H9 (cell line): ENCODE measurements at regions not wholly inside any gene's neighbourhood (a gene's known extent, or its start where the extent isn't known, plus 50 kb on each side); places are given as distances from the start of the nearest gene placed in this dataset.

Experiments
- DNase-seq: peaks from one replicate; pipeline ENCODE4 v3.0.0-alpha.2; 2017
- H2AFZ ChIP-seq: one replicate; pipeline ENCODE4 v1.6.1; 2013; ENCODE audit warnings: mild to moderate bottlenecking, low read length, control low read depth, moderate library complexity
- H2AK5ac ChIP-seq: 2 replicates; pipeline ENCODE4 v1.6.1; 2013; ENCODE audit warnings: low read length, control low read depth, mixed read lengths; ENCODE audit not compliant: insufficient read length
- H2BK120ac ChIP-seq: one replicate; pipeline ENCODE4 v1.6.1; 2013; ENCODE audit warnings: low read depth, mild to moderate bottlenecking, low read length, control low read depth, inconsistent platforms; ENCODE audit not compliant: poor library complexity, severe bottlenecking
- H2BK12ac ChIP-seq: 2 replicates; pipeline ENCODE4 v1.6.1; 2013; ENCODE audit warnings: low read length, control low read depth, mixed read lengths, low read depth; ENCODE audit not compliant: insufficient read length
- H2BK15ac ChIP-seq: 2 replicates; pipeline ENCODE4 v1.6.1; 2013; ENCODE audit warnings: low read depth, low read length, control low read depth
- H2BK20ac ChIP-seq: one replicate; pipeline ENCODE4 v1.6.1; 2013; ENCODE audit warnings: low read depth, mild to moderate bottlenecking, low read length, control low read depth, inconsistent platforms; ENCODE audit not compliant: poor library complexity, severe bottlenecking
- H2BK5ac ChIP-seq: 2 replicates; pipeline ENCODE4 v1.6.1; 2013; ENCODE audit warnings: low read length, control low read depth, mixed read lengths; ENCODE audit not compliant: insufficient read length
- H3K14ac ChIP-seq: 2 replicates; pipeline ENCODE4 v1.6.1; 2013; ENCODE audit warnings: low read length, control low read depth; ENCODE audit not compliant: insufficient read depth
- H3K18ac ChIP-seq: 2 replicates; pipeline ENCODE4 v1.6.1; 2013; ENCODE audit warnings: low read depth, mild to moderate bottlenecking, mixed read lengths, low read length, control low read depth; ENCODE audit not compliant: insufficient read length
- H3K23ac ChIP-seq: 2 replicates; pipeline ENCODE4 v1.6.1; 2013; ENCODE audit warnings: low read length, control low read depth, mixed read lengths, low read depth; ENCODE audit not compliant: insufficient read length
- H3K23me2 ChIP-seq: 2 replicates; pipeline ENCODE4 v1.6.1; 2013; ENCODE audit warnings: low read depth, mild to moderate bottlenecking, mixed read lengths, low read length, control low read depth; ENCODE audit not compliant: insufficient read length, poor library complexity, severe bottlenecking
- H3K27ac ChIP-seq: 2 replicates; pipeline ENCODE4 v1.5.1; 2013; ENCODE audit warnings: low read length, control low read depth, mixed read lengths, low read depth; ENCODE audit not compliant: insufficient read length
- H3K27me3 ChIP-seq: 2 replicates; pipeline ENCODE4 v1.6.1; 2013; ENCODE audit warnings: low read length, control low read depth, inconsistent platforms; ENCODE audit not compliant: insufficient read depth
- H3K4ac ChIP-seq: 2 replicates; pipeline ENCODE4 v1.6.1; 2013; ENCODE audit warnings: low read depth, mild to moderate bottlenecking, control low read depth, inconsistent platforms, low read length, moderate library complexity
- H3K4me1 ChIP-seq: 2 replicates; pipeline ENCODE4 v1.6.1; 2013; ENCODE audit warnings: low read length, control low read depth, inconsistent platforms; ENCODE audit not compliant: insufficient read depth
- H3K4me2 ChIP-seq: 2 replicates; pipeline ENCODE4 v1.6.1; 2013; ENCODE audit warnings: low read length, control low read depth, mixed read lengths; ENCODE audit not compliant: insufficient read length, insufficient read depth
- H3K56ac ChIP-seq: 2 replicates; pipeline ENCODE4 v1.6.1; 2013; ENCODE audit warnings: low read depth, mild to moderate bottlenecking, mixed read lengths, low read length, control low read depth; ENCODE audit not compliant: insufficient read length
- H3K79me1 ChIP-seq: 2 replicates; pipeline ENCODE4 v1.6.1; 2013; ENCODE audit warnings: low read depth, mild to moderate bottlenecking, moderate library complexity, low read length, control low read depth, inconsistent platforms; ENCODE audit not compliant: insufficient read depth, poor library complexity, severe bottlenecking
- H3K79me2 ChIP-seq: 2 replicates; pipeline ENCODE4 v1.6.1; 2013; ENCODE audit warnings: low read length, control low read depth, inconsistent platforms; ENCODE audit not compliant: insufficient read depth
- H3K9ac ChIP-seq: 2 replicates; pipeline ENCODE4 v1.6.1; 2013; ENCODE audit warnings: low read length, control low read depth, mixed read lengths; ENCODE audit not compliant: insufficient read length; ENCODE audit errors: extremely low read depth
- H3K9me3 ChIP-seq: one replicate; pipeline ENCODE4 v1.6.1; 2013; ENCODE audit warnings: low read depth, low read length, inconsistent platforms; ENCODE audit not compliant: control insufficient read depth
- H3T11ph ChIP-seq: one replicate; pipeline ENCODE4 v1.6.1; 2013; ENCODE audit warnings: mild to moderate bottlenecking, low read length, control low read depth, inconsistent platforms
- H4K20me1 ChIP-seq: one replicate; pipeline ENCODE4 v1.6.1; 2013; ENCODE audit not compliant: control insufficient read depth, insufficient read length, insufficient read depth
- H4K5ac ChIP-seq: 2 replicates; pipeline ENCODE4 v1.6.1; 2013; ENCODE audit warnings: low read depth, mild to moderate bottlenecking, mixed read lengths, low read length, control low read depth; ENCODE audit not compliant: insufficient read length
- H4K8ac ChIP-seq: replicated peaks from 2 replicates; pipeline ENCODE4 v1.6.1; 2013; ENCODE audit warnings: low read length, control low read depth, mixed read lengths, low read depth; ENCODE audit not compliant: insufficient read length
- H4K91ac ChIP-seq: 2 replicates; pipeline ENCODE4 v1.6.1; 2013; ENCODE audit warnings: low read depth, mild to moderate bottlenecking, moderate library complexity, mixed read lengths, low read length, control low read depth; ENCODE audit not compliant: insufficient read length
- H3K27ac Mint-ChIP-seq, 3 experiments: 2 replicates in 2 of 3; 3 replicates in 1 of 3; pipeline ENCODE4 v1.8.0; 2020 to 2021; ENCODE audit warnings: mixed read lengths in 3 of 3, mild to moderate bottlenecking in 1 of 3, moderate library complexity in 1 of 3
- H3K27me3 Mint-ChIP-seq: 2 replicates; pipeline ENCODE4 v1.8.0; 2021; ENCODE audit warnings: low read depth, mild to moderate bottlenecking, moderate library complexity, mixed read lengths
- H3K36me3 Mint-ChIP-seq, 3 experiments: 2 replicates in 2 of 3; 3 replicates in 1 of 3; pipeline ENCODE4 v1.8.0; 2020 to 2021; ENCODE audit warnings: low read depth in 3 of 3, mixed read lengths in 3 of 3; ENCODE audit not compliant: insufficient read depth in 1 of 3
- H3K4me1 Mint-ChIP-seq, 2 experiments: 2 replicates each; pipeline ENCODE4 v1.8.0; 2020; ENCODE audit warnings: mixed read lengths in 2 of 2
- H3K4me3 Mint-ChIP-seq, 2 experiments: 2 replicates in 1 of 2; 3 replicates in 1 of 2; pipeline ENCODE4 v1.8.0; 2020 to 2021; ENCODE audit warnings: mild to moderate bottlenecking in 2 of 2, mixed read lengths in 2 of 2, moderate library complexity in 1 of 2
- H3K9me3 Mint-ChIP-seq, 2 experiments: 2 replicates in 1 of 2; 3 replicates in 1 of 2; pipeline ENCODE4 v1.8.0; 2020; ENCODE audit warnings: mild to moderate bottlenecking in 2 of 2, mixed read lengths in 2 of 2, moderate library complexity in 1 of 2
- WGBS: extraction: QIAGEN DNeasy Blood & Tissue Kit; methylation state at CpG from one replicate; pipeline ENCODE4 v1.1.7; 2013; ENCODE audit warnings: missing lambda C conversion rate, low lambda C conversion rate, mixed read lengths; ENCODE audit not compliant: insufficient read length; ENCODE audit errors: extremely low coverage; 5-methylcytosine and 5-hydroxymethylcytosine counted together
- TF ChIP-seq, protein P1 (sequence below): fragments of 200-600 bp; sonication (generic); conservative IDR thresholded peaks from 3 replicates; pipeline ENCODE4 v1.8.0; 2021; ENCODE audit warnings: antibody characterized with exemption, mild to moderate bottlenecking

DNA sequence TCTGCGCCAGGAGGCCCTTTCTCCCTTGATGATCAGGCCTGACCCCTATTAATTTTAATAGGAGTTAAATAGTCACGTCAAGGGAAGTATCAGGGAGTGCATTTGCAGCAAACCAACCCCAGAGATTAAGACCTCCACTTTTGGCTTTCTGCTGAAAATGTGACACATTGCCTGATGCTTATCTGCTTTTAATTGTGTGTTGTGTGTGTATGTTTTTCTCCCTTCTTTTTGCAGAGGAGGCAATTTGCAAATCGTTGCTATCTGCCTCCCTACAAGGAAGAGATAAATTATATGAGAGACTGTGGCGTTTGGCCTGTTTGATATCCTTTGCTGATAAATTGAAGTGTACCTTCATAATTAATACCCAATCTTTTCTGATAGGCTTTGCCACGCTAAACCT, 822.9 kb downstream of the VRK1 start:
- H3K56ac ChIP-seq, result no peak overlapping the region
- H2AFZ ChIP-seq, result no peak overlapping the region
- H2BK15ac ChIP-seq, result no peak overlapping the region
- no peaks in the 10 kb centered on the region for H3K23me2 ChIP-seq
- H3K27me3 ChIP-seq, result no peaks in the 10 kb centered on the region
- no peak overlapping the region for H2AK5ac ChIP-seq
- WGBS, result no CpG with 5 or more reads among the region's 5 CpGs
- H3K79me2 ChIP-seq, result no peaks in the 10 kb centered on the region
- no peak overlapping the region for H3K18ac ChIP-seq
- no peak overlapping the region for H2BK20ac ChIP-seq
- no peak overlapping the region for H2BK5ac ChIP-seq
- Mint-ChIP-seq H3K4me3 (no peak overlapping the region), H3K27me3 (no peaks in the 10 kb centered on the region; the same call in 1 of the 2 replicates), H3K27ac (no peak overlapping the region), H3K36me3 (peaks cover 1 to 8% (median 3%) of the 10 kb centered on the region in 3 experiments; a peak in 5 of 7 replicates), H3K4me1 (peaks cover 17 to 19% of the 10 kb centered on the region in 2 experiments), H3K9me3 (peaks cover 5 to 6% of the 10 kb centered on the region in 2 experiments)
- H3K23ac ChIP-seq, result no peak overlapping the region
- H3K4ac ChIP-seq, result no peak overlapping the region
- H2BK120ac ChIP-seq, result no peak overlapping the region
- no peaks in the 10 kb centered on the region for H4K20me1 ChIP-seq
- no peaks in the 10 kb centered on the region for H3K4me1 ChIP-seq
- no peak overlapping the region for H2BK12ac ChIP-seq
- H3K9ac ChIP-seq, result no peak overlapping the region
- no peak overlapping the region for H4K91ac ChIP-seq
- H3K27ac ChIP-seq, result no peak overlapping the region
- no peaks in the 10 kb centered on the region for H3K79me1 ChIP-seq
- no peak overlapping the region for H4K8ac ChIP-seq
- no peaks in the 10 kb centered on the region for H3K9me3 ChIP-seq
- no peak overlapping the region for H3K4me2 ChIP-seq
- no peak overlapping the region for H3K14ac ChIP-seq
- DNase-seq, result no peak
- TF ChIP-seq, protein P1, sequence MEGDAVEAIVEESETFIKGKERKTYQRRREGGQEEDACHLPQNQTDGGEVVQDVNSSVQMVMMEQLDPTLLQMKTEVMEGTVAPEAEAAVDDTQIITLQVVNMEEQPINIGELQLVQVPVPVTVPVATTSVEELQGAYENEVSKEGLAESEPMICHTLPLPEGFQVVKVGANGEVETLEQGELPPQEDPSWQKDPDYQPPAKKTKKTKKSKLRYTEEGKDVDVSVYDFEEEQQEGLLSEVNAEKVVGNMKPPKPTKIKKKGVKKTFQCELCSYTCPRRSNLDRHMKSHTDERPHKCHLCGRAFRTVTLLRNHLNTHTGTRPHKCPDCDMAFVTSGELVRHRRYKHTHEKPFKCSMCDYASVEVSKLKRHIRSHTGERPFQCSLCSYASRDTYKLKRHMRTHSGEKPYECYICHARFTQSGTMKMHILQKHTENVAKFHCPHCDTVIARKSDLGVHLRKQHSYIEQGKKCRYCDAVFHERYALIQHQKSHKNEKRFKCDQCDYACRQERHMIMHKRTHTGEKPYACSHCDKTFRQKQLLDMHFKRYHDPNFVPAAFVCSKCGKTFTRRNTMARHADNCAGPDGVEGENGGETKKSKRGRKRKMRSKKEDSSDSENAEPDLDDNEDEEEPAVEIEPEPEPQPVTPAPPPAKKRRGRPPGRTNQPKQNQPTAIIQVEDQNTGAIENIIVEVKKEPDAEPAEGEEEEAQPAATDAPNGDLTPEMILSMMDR, result no peak
- H4K5ac ChIP-seq, result no peak overlapping the region
- H3T11ph ChIP-seq, result no peak overlapping the region
